NCI-H146 treated with DMSO at 0.1 percent for 48 hours (cell line): ENCODE measurements at regions not wholly inside any gene's neighbourhood (a gene's known extent, or its start where the extent isn't known, plus 50 kb on each side); places are given as distances from the start of the nearest gene placed in this dataset.
"Not testable (repeated sequence)": the region's sequence is repeated elsewhere in the genome, so short reads cannot be mapped to it uniquely, and the experiment has no call there.

Experiments used
- DNase-seq: peaks from one replicate; lab custom pipeline; 2025; ENCODE audit not compliant: unreplicated experiment; lab: John Stamatoyannopoulos, UW

DNA sequence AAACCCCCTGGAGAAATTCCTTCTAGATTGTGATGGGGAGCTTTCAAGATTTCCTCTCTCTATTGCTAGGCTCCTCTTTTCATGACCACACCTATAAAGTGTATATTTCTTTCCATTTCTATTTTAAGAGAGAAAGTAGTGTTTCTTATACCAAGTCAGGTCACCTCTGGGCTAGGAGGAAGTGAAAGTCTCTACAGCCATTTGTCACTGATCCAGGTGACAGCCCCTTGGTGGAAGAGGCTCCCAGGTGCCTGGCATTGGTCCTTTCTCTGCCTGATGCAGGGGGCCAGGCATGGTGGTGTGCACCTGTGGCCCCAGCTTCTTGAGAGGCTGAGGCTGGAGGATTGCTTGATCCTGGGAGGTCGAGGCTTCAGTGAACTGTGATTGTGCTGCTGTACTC is 64.7 kb downstream of the DHCR7 start:
- no peak for DNase-seq

GRCh38 chr11:71381781-71382505 is 66.2 kb downstream of the DHCR7 start:
- no peak for DNase-seq

DNA sequence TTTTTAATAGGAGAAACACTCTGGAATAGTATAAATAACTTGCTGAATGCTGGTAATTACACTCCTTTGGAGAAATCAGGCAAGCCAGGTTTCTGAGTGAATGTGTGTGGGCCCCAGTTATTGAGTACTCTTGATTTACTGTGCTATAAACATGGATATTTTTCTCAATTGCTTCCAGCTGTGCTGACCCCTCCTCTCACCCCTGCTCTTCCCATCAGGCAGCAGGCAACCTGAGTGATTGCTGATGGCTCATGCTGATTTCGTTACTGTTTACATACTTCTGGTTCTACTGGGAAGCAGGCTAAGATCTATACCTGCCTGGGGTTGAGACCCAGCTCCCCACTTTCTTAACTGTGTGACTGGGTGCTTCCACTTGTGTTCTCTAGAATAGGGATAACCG is 68.5 kb downstream of the DHCR7 start:
- DNase-seq, result peak; percentile 3

DNA sequence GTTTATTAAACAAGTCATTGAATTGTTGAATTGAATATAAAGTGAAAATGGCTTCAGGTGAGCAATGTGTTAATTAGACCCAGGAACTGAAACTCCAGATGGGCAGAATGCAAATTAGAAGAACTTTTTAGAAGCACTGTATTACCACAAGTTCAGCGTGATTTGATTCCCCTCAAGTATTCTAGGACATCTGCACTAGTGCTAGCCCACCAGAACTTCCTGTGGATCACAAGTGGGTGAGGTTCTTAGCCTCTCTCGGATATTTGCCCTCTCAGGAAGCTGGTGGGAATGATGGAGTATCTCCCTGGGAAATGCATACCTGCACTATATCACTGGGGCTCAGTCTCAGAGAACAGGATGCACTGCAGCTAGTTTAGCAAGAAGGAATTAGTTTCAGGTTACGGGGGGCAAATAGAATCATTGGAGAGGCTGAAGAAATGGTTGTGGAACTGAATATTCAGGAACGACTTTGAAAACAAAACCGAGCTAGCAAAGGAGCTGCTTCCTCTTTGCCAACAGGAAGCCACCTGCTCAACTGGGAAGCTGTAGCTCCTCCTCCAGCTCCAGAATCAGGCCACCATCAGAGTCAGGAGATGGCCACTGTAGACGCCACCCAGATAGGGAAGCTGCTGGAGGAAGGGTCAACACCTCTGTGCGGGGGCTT is 74.3 kb downstream of the DHCR7 start:
- DNase-seq, result no peak

DNA sequence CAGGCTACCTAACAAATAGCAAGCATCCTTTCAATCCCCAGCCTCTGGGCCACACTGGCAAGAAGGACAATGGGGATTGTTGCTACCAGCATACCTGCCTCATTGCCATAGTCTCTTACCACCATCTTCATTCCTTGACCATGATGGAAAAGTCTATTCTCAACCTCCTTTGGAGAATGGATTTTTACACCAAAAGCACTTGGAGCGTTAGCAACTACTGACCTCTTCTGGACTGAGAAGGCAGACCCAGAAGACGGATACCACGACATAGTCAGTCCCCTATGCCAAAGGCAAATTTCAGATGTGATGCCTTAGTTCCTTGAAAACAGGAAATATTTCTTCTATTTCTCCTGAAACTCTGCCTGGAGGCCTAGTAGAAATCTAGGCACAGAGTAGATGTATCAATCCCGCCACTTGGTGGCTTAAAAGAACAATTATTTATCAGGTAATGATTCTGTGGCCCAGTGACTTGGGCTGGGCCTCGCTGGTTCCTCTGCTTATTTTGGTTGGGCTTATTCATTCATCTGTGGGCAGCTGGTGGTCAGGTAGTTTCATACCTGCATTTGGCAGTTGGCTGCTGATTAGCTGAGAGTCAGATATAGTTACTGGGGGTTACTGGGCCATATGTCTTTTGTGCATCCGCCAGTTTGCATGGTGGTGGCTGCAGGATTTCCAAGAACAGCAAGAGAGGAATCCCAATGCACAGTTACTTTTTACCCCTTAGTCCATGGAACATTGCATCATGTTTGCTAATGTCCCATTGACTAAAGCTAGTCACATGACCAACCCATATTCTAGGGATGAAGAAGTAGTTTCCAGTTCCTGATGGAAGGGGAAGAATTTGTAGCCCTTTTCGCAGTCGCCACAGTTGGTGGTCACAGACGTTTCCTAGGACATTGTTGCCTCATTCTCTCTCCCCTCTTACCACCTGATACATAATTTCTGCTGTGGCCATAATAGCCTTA is 75.2 kb downstream of the DHCR7 start:
- DNase-seq, result no peak

GRCh38 chr11:71371674-71372069 is 76.5 kb downstream of the DHCR7 start:
- DNase-seq, result no peak

DNA sequence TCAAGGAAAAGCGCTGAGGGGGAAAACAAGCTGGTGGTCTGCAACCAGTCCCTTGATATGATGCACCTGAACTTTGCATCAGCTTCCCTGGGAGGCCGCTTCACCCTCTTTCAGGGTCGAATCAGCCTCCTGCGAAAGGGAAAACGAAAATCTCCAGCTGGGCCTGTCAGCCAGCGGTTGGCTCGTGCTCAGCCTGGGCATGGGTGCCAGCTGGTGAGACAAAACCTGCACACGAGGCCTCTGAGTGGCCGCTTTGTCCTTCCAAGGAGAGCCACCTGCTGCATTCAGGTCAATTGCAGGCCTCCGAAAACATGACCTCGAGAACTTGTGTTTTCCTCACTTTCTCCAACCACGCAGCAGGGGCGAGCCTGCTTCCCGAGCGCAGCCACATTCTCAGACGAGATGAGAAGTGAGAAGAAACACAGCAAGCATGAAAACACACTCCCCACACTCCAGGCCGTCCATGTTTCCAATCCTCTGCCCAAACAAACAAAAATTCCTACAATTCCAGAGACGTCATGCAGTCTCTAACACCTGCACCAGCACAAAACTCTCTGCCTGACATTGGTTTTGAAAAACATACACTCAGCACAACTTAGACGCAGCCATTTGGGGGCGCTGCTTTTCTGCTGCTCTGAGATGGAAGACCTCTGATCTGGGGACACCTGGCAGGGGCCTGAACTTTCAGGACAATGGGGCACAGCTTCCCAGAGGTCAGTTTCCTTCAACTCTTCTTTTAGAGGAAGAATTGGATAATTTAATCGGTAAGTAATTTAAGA is 77.1 kb downstream of the DHCR7 start:
- DNase-seq, result no peak

DNA sequence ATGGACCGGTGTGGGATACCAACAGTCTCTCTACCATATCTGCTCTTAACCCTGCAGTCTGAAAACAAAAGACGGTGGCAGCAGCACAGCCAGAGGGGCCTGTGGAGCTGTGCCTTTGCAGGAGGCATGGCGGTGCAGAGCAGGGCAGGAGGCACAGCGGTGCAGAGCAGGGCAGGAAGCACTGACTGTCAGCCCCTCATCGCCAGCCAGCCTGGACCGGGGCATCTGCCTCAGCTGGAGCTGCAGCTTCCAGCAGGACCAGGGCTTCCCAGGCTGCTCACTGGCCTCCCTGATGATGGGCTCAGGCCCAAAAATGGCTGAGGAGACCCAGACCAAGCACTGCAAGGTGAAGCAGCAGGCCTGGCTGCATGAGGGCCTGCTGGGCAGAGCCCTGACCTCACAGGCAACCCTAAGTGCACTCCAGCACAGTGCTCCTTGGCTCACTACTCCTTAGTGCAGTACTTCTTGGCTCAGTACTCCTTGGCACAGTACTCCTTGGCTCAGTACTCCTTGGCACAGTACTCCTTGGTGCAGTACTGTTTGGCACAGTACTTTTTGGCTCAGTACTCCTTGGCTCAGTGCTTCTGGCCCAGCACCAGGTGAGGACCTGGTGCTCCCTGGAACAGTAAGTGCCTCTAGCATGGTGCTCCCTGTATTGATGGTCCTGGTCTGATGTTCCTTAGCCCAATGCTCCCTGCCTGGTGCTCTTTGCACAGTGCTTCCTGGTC is 78.0 kb downstream of the DHCR7 start:
- no peak for DNase-seq

- DNase-seq, result no peak
Observed at GRCh38 chr11:71369411-71369810, 78.8 kb downstream of the DHCR7 start.

DNA sequence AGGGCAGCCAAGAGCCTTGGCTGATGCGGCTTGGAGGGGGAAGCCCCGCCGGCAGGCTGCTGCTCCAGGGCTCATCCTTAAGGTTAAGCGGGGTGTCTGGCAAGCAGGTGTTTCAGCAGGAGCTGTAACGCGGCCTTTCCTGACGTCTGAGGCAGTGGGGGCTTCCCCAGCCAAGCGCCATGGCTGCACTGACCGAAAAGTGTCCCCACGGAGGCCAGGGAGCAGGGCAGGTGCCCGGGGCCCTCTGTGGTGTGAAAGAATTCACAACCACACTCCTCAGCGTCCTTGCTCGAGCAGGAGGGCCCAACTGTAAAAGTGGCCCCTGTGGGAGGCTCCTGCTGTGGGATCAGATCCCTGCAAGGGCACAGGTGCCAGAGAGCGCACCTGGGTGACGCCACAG is 79.2 kb downstream of the DHCR7 start:
- DNase-seq, result no peak

- no peak for DNase-seq
Observed at GRCh38 chr11:71367756-71368155, 80.4 kb downstream of the DHCR7 start.

- DNase-seq, result not testable (repeated sequence)
Observed at GRCh38 chr11:71367276-71367675, 80.9 kb downstream of the DHCR7 start.

GRCh38 chr11:71366076-71366475 is 82.1 kb downstream of the DHCR7 start:
- DNase-seq, result no peak

DNA sequence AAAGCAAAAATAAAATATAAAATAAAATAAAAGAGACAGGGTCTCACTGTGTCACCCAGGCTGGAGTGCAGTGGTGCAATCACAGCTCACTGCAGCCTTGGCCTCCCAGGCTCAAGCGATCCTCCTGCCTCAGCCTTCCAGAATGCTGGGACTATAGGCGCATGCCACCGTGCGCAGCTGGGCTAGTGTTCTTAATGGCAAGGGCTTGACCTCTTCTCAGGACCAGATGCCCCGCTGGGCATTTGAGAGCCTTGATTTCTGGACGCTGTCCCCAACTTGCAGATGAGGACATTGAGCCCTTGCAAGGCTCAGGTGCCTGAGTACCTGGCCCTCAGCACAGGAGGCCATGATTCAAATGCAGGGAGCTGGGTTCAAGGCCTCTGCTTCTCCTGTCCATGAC is 82.6 kb downstream of the DHCR7 start:
- no peak for DNase-seq

- DNase-seq, result no peak
Observed at GRCh38 chr11:71364806-71365205, 83.4 kb downstream of the DHCR7 start.

DNA sequence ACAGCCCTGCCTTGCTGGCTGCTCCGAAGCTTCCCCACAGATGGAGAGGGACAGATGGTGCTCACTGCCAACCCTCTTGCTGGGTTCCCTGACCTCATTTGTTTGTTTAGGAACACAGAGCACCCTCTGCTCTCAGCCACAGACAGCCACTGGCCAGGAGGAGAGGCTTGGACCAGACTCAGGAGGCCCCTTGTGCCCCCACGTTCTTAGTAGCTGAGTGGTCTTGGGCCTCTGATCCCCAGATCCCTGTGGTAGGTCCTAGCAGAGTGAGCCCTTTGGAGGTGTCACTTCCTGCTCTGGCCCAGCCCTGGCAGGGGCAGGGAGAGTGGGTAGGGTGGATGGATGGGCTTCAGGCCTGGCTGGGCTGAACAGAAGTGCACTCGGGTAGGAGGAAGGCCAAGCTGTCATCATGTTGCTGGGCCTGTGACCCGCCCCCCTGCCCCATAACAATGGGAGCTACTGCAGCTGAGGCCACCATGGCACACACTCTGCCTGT is 84.0 kb downstream of the DHCR7 start:
- DNase-seq, result no peak

- no peak for DNase-seq
Observed at GRCh38 chr11:71363721-71364120, 84.5 kb downstream of the DHCR7 start.

- DNase-seq, result no peak
Observed at GRCh38 chr11:71358963-71359567, 89.1 kb downstream of the DHCR7 start.

- DNase-seq, result no peak
Observed at GRCh38 chr11:71358122-71358728, 90.0 kb downstream of the DHCR7 start.
